ENCODE measurements at regions not wholly inside any gene's neighbourhood (a gene's known extent, or its start where the extent isn't known, plus 50 kb on each side); places are given as distances from the start of the nearest gene placed in this dataset.
"Not testable (repeated sequence)": the region's sequence is repeated elsewhere in the genome, so short reads cannot be mapped to it uniquely, and the experiment has no call there.

DNA sequence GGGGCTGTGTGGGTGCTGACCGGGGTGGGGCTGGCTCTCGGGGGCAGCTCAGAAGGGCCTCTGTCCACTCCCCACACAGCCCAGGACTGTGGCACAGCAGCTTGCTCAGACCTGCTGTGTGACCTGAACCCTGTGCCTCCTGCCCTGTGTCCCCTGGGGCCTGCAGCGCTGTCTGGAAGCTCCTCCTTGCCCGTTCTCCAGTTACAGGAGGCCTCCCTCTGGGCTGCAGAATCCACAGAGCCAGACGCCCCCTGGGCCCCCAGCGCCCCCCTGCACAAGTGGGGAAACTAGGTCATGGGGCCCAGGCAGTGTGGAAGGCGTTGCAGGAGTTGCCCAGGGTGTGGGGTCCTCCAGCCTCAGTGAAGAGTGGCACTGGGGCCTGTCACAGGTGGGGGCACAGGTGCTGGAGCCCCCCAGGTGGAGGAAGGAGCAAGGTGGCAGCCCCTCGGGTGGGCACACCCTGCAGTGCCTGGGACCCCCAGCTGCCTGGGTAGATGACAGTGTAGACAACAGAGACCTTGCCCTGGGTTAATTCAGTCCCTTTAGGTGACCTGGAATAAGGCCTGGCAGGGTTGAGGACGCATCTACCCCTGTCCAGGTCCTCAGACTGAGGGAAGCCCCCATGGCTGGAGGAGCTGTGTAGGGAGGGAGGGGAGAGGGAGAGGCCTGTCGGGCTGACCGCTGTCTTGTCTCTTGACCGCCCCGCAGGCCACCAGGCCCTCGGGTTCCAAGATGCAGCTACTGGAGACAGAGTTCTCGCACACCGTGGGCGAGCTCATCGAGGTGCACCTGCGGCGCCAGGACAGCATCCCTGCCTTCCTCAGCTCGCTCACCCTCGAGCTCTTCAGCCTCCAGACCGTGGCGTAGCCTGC is 120.2 kb downstream of the IGLL1 start:
- DNase-seq, result not testable (repeated sequence)

DNA sequence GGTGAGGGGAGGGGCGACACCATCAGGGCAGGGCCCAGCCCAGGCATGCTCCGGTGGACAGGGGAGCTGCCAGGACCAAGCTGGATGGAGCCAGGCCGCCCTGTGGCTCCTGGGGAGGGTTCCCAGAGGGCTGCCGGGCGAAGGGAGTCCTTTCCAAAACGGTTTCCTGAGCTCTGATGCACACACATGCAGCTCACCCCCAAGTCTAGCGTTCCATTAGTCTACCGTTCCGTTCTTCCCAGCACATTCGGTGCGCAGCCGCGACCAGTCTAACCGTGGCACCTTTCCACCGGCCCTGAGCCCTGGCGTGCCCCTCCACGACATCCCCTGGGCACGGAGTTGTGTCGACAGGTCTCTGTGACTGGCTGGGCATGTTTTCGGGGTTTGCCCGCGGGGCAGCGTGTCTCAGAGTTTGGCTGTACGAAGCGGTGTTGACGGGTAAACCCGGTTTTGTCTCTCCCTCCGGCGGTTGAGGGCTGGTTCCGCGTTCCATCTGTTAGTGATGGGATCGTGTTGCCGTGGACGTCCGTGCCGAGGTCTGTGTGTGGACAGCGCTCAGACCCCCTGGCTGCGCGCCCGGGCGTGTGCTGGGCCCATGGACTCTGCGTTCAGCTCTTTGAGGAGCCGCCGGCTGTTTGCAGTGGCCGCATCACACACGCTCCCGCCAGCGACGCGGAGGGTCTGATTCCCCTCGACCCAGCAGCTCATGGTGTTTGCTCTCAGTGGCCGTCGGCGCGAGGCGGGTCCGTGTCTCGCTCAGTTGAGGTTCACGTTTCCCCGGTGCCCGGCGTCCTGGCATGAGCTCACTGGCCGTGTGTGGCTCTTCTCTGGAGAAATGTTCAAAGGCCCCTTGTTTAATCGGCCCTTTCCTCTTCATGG is 121.2 kb downstream of the IGLL1 start:
- DNase-seq, result no peak

DNA sequence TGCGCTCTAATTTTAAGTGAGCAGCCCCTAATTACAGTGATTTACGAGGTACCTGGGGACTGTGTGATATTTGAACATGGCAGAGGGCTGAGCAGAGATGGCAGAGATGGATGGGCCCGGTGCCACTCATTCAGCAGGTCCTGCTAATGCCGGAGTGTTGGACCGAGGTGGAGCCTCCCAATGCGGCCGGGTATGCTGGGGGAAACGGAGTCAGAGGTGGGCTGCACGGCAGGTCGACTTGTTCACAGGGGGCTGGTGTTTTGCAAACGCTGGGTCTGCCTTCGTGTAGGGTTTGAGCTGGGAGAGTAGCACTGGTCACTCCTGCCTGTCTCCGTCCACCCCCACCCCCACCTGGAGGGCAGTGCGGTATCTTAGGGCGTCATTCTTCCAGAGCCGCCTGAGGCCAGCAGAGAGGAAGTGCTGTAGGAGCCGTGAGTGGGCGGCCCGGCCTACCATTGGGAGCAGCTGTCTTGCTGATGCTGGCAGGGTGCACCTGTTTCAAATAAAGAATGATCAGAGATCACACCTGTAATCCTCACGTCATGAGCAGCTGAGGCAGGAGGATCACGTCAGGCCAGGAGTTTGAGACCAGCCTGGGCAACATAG is 122.6 kb downstream of the IGLL1 start:
- DNase-seq, result no peak

DNA sequence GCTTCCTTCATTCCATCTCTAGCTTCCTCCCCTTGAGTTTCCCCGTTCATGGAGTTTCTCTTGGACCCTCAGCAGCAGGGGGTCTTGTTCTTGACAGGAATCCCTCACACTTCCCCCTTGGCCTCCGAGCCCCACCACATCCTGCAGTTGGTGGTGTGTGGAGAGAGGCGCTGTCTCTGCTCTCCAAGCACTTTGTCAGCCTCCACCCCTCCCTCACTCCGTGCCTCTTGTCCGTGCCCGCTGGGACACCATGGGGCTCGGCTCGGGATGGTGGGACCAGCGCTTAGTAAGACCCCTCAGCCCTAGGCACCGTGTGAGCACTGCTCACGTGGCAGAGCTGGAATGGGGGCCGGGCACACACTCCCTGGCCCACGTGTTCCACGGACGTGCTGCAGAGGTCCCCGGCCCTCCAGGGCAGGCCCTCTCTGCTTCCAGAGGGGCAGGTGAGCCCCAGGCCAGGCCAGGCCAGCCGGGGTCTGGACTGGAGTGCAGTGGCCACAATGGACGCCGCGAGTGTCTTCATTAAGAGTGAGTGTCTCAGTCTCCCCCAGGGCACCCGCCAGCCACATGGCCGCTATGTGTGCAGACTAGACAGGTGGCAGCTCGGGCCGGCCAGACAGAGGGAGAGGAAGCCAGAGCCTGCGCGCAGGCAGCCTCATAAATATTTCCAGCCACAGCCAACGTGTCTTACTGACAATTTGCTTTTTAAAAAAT is 123.3 kb downstream of the IGLL1 start:
- DNase-seq, result not testable (repeated sequence)

DNA sequence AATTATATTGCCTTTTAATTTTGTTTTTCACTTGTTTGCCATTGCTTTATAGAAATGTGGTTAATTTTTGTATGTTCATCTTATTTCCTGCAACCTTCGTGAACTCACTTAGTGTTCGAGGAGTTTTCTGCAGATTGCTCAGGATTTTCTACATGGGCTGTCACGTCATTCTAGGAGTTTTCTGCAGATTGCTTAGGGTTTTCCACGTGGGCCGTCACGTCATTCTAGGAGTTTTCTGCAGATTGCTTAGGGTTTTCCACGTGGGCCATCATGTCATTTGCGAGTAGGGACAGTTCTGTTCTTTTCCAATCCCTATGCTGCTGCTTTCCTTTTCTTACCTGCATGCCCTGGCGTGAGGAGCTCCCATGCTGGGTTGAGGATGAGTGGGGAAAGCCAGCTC is 125.7 kb downstream of the IGLL1 start:
- not testable (repeated sequence) for DNase-seq

DNA sequence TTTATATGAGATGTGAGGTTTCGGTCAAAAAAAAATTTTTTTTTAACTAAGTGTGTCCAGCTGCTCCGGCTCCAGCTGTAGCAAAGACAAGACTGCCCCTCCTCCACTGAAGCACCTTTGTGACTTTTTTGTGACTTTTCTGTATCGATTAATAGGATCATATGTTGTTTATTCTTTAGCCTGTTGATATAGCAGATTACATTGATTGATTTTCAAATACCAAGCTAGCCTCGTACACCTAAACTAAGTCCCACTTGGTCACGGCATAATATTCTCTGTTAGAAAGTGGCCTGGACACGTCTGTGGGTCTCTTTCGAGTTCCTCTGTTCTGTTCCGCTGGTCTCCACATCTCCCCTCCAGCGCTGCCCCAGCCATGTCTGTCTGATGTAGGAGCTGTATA is 126.8 kb downstream of the IGLL1 start:
- DNase-seq, result no peak

DNA sequence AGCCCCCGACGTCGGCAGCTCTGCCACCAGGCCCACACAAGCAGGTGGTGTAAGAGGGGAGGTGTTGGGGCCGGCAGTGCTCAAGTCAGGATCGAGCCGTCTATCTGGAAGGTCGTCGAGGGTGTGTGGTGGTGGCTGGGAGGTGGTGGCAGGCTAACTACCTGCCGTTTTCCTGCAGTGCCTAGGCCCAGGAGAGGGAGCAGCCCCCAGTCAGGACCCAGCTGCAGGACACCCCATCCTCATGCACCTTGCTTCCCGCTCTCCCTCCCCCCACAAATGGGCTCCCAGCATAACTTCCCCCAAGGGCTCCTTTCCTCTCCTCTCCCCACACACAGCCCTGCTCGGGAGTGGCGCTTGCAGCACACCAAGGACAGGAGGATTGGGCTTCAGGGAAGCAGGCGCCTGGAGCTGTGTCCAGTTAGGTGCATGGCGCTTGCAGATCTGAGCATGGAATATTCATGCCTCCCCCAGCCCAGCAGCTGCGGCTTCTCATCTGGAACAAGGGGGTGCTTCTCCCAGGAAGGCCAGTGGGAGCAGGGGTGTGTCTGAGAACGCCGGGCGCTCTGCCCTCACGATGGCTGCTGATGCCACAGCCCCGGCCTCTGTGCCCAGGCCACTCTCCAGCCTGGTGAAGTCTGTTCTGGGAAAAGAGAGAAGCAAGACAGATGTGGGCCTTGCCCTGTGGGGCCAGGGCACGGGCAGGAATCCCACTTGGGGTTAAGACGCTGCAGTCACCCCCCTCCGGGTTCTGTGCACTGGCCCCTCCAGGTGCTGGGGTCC is 127.7 kb downstream of the IGLL1 start:
- DNase-seq, result no peak

DNA sequence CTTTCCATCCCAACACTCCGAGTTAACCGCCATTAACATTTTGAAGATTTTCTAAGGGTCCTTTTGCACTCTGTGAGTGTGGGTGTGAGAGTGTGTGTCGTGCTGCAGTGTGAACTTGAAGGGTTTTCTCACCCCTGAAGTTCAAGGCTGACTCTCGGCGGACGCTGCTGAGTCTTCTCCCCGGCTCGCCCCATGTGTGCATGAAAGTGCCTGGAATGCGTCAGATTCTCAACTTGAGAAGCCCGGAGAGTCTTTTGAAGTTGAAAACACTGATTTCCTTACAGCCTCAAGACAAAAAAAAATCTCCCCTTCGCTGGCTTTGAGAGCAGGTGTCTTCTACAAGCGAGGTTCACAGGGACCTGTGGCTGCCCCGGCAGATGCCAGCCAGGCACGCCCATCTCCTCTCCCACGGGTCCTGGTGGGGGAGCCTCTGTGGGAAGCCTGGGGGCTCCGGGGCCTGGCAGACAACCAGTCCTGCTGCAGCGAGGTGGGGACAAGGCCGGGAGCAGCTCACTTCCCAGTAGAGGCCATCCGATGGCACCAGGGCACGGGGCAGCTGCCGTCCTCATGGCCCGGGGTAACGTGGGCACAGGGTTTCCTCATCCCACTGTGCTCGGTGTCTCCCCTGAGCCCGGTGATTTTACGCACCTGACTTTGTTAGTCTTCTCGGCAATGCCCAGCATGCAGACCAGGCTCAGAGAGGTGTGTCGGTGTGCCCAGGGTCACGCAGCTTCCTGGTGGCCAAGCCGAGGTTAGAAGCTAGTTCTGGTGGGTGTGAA is 128.4 kb downstream of the IGLL1 start:
- not testable (repeated sequence) for DNase-seq

DNA sequence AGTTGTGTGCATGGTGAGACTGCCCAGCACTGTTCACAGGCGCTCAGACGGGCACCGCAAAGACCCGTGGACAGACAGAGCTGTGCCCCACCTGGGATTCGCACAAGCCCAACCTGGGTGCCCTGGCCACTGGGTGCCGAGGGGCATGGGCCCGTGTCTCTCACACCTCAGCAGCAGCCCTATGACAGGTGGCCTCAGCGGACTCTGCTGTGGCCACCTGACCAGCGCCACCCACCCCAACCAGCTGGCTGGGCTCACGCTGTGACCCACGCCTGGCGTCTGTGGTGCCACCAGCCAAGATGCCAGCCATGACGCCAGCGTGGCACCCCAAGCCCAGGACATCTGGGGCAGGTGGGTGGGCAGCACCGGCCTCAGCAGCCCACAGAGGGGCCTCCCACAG is 129.3 kb downstream of the IGLL1 start:
- DNase-seq, result not testable (repeated sequence)

DNA sequence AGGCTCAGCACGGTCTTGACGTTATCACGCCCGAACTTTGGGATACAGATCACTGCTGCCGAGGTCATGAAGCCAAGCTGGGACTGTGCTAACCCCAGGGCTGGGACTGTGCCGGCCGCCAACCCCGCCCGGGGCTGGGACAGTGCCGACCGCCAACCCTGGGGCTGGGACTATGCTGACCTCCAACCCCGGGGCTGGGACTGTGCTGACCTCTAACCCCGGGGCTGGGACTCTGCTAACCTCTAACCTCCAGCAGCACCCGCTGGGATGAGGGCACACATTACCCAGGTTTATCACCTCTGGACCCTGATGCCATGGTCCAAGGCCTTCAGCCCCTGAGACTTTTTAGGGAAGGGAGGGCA is 129.7 kb downstream of the IGLL1 start:
- DNase-seq, result no peak

DNA sequence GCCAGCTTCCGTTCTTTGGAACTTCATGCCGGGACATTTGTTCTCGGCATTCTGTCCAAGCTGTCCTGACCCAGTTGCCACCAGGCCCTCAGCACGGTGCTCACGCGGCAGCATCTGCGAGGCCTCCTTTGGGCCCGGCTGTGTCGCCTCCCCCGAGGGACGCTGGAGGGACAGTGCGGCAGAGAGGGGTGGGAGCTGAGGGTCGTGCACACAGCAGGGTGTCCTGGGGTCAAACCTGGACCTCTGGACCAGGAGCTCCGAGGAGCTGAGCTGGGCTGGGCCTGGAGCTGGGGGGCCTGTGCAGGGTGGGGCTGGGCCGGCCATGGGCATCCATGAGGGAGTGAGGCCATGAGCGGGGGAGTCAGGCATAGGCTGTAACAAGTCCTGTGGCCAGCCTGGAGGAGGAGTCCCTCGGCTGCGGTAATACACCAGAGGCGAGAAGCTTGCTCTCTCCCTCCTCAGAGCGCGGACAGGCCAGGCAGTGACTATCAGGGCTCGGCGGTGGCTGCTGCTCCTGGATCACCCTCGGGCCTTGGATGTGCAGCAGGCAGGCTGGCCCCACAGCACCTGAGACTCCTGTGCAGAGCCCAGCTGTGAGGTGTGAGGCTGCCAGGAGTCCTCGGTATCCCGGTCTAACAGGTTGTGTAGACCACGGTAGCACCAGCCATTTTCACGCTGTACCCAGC is 130.2 kb downstream of the IGLL1 start:
- DNase-seq, result not testable (repeated sequence)

DNA sequence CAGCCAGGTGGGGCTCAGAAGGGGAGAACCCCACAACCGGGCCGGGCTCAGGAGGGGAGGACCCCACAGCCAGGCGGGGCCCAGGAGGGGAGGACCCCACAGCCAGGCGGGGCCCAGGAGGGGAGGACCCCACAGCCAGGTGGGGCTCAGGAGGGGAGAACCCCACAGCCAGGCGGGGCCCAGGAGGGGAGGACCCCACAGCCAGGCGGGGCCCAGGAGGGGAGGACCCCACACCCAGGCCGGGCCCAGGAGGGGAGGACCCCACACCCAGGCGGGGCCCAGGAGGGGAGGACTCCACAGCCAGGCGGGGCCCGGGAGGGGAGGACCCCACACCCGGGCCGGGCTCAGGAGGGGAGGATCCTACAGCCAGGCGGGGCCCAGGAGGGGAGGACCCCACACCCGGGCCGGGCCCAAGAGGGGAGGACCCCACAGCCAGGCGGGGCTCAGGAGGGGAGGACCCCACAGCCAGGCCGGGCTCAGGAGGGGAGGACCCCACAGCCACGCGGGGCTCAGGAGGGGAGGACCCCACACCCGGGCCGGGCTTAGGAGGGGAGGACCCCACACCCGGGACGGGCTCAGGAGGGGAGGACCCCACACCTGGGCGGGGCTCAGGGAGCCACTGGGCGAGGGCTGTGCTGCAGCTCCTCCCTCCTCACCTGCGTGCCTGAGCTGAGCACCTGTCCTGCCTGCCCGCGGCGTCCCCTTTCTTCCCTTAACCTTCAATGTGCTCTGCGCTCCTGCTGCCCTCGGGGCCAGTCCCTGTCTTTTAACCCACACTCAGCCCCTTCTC is 131.4 kb downstream of the IGLL1 start:
- not testable (repeated sequence) for DNase-seq

DNA sequence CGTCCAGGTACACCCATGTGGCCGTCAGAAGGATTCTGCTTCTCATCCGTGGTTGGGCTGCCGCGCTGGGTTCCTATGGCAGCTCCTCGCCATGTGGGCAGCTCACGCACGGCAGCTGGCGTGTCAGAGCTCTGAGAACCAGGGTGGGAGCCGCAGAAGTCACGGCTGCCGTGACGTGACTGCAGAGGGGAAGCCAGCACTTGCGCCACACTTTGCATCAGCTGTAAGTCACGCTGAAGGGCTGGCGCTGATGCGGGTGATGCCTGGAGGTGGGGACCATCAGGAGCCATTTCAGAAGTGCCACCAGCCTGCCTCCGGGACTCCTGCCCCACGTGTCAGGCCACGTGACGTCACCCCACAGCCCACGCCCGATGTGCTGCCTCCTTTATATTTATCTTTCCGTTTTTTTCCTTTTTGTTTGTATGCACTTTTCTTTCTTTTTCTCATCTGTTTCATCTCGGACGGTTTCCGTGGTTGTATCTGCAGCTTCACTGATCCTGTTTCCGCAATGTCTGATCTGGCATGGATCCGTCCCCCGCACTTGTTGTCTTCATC is 133.2 kb downstream of the IGLL1 start:
- no peak for DNase-seq

DNA sequence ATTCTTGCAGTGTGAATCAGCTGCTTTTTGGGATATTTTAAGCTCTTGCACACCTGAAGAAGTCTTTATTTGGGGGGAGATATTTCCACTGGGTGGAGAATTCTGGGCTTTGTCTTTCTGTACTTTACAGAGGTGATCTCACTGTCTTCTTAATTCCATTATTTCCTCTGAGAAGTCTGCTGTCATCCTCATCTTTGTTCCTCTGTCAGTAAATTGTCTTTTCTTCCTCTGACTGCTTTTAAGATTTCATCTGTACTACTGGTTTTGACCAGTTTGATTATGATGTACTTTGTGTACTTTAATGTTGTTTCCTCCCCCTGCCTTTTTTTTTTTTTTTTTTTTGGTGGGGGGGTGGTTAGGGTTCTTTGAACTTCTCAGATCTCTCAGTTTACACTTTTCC is 133.9 kb downstream of the IGLL1 start:
- not testable (repeated sequence) for DNase-seq

DNA sequence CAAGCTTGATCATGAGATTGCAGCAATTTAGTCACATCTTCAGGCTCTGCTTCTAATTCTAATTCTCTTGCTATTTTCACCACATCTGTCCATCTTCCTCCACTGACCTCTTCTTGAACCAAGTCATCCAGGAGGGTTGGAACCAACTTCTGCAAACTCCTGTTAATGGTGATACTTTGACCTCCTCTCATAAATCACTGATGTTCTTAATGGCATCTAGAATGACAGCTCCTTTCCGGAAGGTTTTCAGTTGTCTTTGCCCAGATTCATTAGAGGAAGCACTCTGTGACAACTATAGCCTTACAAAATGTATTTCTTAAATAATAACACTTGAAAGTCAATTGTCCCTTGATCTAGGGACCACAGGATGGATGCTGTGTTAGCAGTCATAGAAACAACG is 136.2 kb downstream of the IGLL1 start:
- DNase-seq, result not testable (repeated sequence)

DNA sequence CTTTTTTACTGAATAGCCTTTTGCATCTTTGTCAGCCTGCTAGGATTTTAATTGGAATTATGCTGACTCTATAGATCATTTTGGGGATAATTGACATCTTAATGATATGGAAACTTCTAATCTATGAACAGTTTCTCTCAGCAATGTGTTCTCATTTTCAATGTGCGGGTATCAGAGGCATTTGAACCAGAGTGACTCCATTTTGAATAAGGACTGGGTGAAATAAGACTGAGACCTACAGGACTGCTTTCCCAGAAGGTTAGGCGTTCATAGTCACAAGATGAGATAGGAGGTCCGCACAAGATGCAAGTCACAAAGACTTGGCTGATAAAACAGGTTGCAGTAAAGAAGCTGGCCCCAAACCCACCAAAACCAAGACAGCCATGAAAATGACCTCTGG is 140.5 kb downstream of the IGLL1 start:
- DNase-seq, result not testable (repeated sequence)

DNA sequence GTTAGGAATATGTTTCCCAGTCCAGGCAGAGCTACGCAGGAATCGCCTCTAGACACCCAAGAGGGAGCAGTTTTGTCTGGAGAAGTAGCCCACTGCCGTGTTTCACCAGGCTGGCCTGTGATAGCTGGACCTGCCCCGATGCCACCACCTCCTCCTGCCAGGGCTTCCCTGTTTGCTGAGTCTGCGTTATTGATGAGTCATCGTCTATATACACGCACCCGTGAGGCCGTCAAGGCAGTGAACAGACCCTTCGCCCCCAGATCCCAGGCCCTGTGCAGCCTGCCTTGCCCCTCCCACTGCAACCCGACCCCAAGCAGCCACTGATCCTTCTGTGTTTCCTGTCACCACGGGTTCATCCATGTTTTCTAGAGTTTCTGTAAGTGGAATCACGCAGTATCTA is 141.9 kb downstream of the IGLL1 start:
- DNase-seq, result no peak

DNA sequence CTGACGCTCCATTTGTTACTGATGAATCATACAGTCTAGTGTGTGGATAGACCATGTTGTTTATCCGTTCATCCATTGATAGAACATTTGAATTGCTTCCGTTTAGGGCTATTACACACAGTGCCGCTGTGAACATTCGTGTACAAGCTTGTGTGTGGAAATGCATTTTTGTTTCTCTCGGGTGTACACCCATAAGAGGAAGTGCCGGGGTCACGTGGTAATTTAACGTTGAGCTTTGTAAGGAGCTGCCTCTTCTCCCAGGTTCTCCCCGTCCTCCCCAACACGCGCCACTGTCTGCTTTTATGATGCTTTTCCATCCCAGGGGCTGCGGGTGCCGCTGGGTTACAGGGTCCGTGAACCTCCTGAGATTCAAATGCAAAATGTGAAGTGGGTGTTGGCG is 142.3 kb downstream of the IGLL1 start:
- no peak for DNase-seq

DNA sequence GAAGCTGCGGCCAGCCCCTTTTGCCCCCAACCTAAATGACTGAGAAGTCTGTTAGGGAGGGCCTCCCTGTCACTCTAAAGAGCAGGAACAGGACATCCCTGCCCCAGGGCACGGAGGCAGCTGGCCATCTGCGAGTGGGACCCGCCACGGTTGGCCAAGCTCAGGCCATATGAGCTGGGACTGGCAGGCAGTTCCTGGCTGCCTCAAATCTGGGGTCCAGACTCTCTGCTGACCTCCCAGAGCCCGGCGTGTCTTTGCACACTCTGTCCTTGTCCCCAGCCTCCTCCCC is 143.0 kb downstream of the IGLL1 start:
- not testable (repeated sequence) for DNase-seq
